Cardiac muscle cell (in vitro differentiated cells and primary cell): ENCODE measurements at regions not wholly inside any gene's neighbourhood (a gene's known extent, or its start where the extent isn't known, plus 50 kb on each side); places are given as distances from the start of the nearest gene placed in this dataset.

ENCODE experiments used
- DNase-seq, 2 donors: peaks; one replicate each; pipeline versions ENCODE4 v3.0.0 to v3.0.0-alpha.2; 2010 to 2017; ENCODE audit warnings: low read depth in 1 of 2, low spot score in 1 of 2
- H3K27ac ChIP-seq: fragments of 200-600 bp; sonication (generic); 2 replicates; pipeline ENCODE4 v1.5.1; 2016
- H3K27me3 ChIP-seq: fragments of 200-600 bp; sonication (generic); 2 replicates; pipeline ENCODE4 v1.6.0; 2016; ENCODE audit warnings: control low read depth
- H3K36me3 ChIP-seq: fragments of 200-600 bp; sonication (generic); 2 replicates; pipeline ENCODE4 v1.5.1; 2016; ENCODE audit warnings: control low read depth
- H3K4me1 ChIP-seq: fragments of 200-600 bp; sonication (generic); 2 replicates; pipeline ENCODE4 v1.8.1; 2017; ENCODE audit warnings: low read depth, mild to moderate bottlenecking, mixed run types
- H3K4me3 ChIP-seq: fragments of 200-600 bp; sonication (generic); 2 replicates; pipeline ENCODE4 v1.5.1; 2016; ENCODE audit warnings: mild to moderate bottlenecking
- H3K9me3 ChIP-seq: fragments of 200-600 bp; sonication (generic); 2 replicates; pipeline ENCODE4 v1.5.1; 2017; ENCODE audit warnings: low read depth, mild to moderate bottlenecking, control low read depth
- TF ChIP-seq, protein P1 (sequence below): IDR thresholded peaks from 2 replicates; pipeline ENCODE4 v1.5.1; 2012; ENCODE audit warnings: low read depth, mild to moderate bottlenecking, low read length

DNA sequence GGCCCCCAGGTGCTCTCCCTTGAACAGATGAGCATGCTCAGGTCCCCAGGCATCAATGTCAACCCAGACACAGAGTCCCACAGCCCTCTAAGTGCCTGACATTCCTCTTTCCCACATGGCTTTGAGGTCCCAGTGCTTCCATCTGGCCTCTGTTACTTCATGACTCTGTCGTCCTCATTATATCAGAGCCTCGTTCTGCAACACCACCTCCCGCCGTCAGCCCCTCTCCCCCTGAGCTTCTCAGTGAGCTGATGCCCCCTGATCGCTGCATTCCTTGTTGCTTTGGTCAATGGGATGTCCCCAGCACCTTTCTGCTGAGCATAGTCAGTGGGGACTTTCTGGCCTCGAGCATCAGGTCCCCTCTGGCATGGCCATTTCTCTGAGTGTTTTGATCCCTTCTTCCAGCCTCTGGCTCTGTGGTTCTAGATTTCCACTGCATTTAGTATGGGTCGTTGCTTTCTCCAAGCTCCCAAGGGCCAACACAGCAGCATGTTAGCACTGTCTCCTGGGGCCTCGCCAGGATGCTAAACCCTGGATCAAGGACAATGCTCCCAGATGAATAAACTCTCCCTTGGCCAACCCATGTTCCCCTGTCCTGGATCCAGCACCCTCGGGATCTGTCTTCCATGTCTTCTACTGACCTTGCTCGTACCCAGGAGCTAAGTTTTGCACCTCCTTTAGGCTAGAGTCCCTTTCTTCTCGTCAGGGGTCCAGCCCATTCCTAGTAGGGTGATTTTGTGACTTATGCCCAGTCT lies 143.2 kb upstream of the TWIST2 start:
- Histone ChIP-seq H3K36me3 (no peaks in the 10 kb centered on the region), H3K27ac (no peak overlapping the region), H3K4me1 (no peaks in the 10 kb centered on the region), H3K27me3 (no peaks in the 10 kb centered on the region), H3K9me3 (no peaks in the 10 kb centered on the region), H3K4me3 (no peak overlapping the region)
- DNase-seq: no peak
- TF ChIP-seq, protein P1, sequence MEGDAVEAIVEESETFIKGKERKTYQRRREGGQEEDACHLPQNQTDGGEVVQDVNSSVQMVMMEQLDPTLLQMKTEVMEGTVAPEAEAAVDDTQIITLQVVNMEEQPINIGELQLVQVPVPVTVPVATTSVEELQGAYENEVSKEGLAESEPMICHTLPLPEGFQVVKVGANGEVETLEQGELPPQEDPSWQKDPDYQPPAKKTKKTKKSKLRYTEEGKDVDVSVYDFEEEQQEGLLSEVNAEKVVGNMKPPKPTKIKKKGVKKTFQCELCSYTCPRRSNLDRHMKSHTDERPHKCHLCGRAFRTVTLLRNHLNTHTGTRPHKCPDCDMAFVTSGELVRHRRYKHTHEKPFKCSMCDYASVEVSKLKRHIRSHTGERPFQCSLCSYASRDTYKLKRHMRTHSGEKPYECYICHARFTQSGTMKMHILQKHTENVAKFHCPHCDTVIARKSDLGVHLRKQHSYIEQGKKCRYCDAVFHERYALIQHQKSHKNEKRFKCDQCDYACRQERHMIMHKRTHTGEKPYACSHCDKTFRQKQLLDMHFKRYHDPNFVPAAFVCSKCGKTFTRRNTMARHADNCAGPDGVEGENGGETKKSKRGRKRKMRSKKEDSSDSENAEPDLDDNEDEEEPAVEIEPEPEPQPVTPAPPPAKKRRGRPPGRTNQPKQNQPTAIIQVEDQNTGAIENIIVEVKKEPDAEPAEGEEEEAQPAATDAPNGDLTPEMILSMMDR: no peak

DNA sequence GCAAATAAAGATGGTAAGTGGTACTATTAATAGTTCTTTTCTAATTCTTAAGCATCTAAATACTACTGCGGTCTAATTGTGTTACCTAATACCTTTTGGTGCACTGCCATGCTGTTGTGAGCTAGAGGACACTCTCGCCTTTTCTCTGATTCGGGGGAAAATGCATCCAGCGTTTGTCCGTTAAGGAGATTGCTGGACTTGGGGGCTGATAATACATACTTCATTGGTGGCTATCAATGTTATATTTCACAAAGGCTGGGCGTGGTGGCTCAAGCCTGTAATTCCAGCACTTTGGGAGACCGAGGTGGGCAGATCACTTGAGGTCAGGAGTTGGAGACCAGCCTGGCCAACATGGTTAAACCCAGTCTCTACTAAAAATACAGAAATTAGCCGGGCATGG lies 141.7 kb upstream of the TWIST2 start:
- TF ChIP-seq, protein P1: no peak
- Histone ChIP-seq H3K4me1 (no peaks in the 10 kb centered on the region), H3K9me3 (no peaks in the 10 kb centered on the region), H3K27ac (no peak overlapping the region), H3K36me3 (no peaks in the 10 kb centered on the region), H3K27me3 (no peaks in the 10 kb centered on the region), H3K4me3 (no peak overlapping the region)
- DNase-seq: no peak

DNA sequence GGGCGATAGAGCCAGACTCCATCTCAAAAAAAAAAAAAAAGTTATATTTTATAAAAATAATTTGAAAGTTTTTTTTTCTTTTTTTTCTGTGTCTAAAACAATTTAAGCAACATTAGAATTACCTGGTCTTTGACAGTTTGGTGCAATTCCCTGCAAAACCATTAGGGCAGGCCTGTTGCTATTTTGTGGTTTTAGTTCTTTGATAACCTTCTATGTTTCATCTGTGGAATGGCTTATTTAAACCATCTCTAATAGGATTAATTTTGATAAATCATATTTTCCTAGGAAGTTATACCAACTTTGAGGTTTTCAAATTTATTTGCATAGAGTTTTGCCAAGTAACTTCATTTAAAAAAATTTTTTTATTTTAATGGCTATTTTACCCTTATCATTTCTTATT lies 141.2 kb upstream of the TWIST2 start:
- Histone ChIP-seq H3K27me3 (no peaks in the 10 kb centered on the region), H3K9me3 (no peaks in the 10 kb centered on the region), H3K4me1 (no peaks in the 10 kb centered on the region), H3K4me3 (no peak overlapping the region), H3K27ac (no peak overlapping the region), H3K36me3 (no peaks in the 10 kb centered on the region)
- no peak for DNase-seq
- TF ChIP-seq, protein P1: peak; percentile 42

DNA sequence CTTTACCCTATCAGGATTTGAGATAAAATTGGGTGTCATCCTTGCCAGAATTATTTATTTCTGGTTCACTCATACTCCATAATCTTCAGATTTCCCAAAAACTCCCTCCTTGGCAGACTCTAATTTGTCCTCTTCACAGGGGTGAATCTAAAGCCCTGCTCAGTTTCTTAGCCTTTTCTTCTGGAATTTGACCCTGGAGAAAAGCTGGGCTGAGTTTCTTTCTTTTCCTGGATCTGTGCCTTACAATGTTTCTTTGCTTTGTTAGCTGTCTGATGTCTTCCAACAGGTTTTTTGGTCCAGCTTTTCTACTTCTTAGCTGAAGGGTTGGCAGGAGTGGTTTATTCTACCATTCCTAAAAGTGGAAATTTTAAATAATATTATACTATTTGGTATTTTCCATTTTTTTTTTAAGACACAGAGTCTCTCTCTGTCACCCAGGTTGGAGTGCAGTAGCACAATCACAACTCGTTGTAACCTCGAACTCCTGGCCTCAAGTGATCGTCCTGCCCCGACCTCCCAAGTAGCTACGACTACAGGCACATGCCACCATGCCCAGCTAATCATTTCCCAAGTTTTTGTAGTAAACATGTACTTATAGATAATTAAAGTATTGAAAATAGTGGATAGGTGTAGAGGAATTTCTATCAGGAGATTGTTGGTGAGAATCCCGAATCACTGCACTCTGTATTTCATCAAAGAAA lies 138.4 kb upstream of the TWIST2 start:
- Histone ChIP-seq H3K4me1 (no peaks in the 10 kb centered on the region), H3K36me3 (no peaks in the 10 kb centered on the region), H3K27ac (no peak overlapping the region), H3K4me3 (no peak overlapping the region), H3K27me3 (no peaks in the 10 kb centered on the region), H3K9me3 (no peaks in the 10 kb centered on the region)
- TF ChIP-seq, protein P1: no peak
- peak in 1 of 2 donors; percentile 44 for DNase-seq

DNA sequence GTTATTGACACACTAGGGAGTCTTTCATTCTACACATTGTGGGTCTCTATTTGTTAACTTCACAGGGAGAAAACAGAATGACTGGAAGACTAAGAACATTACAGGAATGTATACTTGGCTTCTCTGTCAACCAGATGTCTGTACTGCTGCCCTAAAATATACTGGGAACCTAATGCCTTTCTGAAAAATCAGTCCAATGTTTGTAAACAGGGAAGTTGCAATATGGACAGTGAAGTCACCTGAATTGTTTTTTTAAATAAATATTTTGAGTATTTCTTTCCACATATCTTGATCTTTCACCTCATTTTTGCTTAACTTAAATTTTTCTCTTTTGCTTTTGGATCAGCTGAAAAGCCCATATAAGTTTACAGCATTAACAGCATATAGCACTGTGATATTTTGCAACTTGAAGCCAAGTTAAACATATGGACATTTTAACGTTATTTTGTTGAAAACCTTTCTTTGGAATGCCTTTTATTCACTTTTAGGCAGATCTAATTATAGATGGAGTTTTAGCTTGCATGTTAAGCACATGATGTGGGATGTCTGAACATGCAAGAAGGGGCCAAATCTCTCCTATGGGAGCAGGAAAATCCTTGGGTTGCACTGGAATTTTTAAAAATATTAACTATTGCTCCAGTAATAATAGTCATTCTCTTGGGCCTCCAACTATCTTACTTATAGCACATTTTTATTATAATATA lies 137.7 kb upstream of the TWIST2 start:
- no peak for DNase-seq
- no peak overlapping the region for H3K27ac ChIP-seq
- no peaks in the 10 kb centered on the region for H3K9me3 ChIP-seq
- no peaks in the 10 kb centered on the region for H3K4me1 ChIP-seq
- H3K4me3 ChIP-seq: no peak overlapping the region
- TF ChIP-seq, protein P1: no peak
- no peaks in the 10 kb centered on the region for H3K27me3 ChIP-seq
- H3K36me3 ChIP-seq: no peaks in the 10 kb centered on the region
